ENCODE measurements at regions not wholly inside any gene's neighbourhood (a gene's known extent, or its start where the extent isn't known, plus 50 kb on each side); places are given as distances from the start of the nearest gene placed in this dataset.

GRCh38 chr21:28148400-28149064 is 844.1 kb downstream of the LTN1 start:
- in situ Hi-C loops (cut with MboI; ENCODE audit: low sequenced_read_pairs, unreplicated experiment) = no loop called here
- TF ChIP-seq, protein P1, sequence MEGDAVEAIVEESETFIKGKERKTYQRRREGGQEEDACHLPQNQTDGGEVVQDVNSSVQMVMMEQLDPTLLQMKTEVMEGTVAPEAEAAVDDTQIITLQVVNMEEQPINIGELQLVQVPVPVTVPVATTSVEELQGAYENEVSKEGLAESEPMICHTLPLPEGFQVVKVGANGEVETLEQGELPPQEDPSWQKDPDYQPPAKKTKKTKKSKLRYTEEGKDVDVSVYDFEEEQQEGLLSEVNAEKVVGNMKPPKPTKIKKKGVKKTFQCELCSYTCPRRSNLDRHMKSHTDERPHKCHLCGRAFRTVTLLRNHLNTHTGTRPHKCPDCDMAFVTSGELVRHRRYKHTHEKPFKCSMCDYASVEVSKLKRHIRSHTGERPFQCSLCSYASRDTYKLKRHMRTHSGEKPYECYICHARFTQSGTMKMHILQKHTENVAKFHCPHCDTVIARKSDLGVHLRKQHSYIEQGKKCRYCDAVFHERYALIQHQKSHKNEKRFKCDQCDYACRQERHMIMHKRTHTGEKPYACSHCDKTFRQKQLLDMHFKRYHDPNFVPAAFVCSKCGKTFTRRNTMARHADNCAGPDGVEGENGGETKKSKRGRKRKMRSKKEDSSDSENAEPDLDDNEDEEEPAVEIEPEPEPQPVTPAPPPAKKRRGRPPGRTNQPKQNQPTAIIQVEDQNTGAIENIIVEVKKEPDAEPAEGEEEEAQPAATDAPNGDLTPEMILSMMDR (IDR thresholded peaks at IDR 0.05; ENCODE audit: borderline replicate concordance, control extremely low read depth, extremely low read depth, insufficient read depth, missing control alignments) = no peak
- DNase-seq (ENCODE audit: low spot score) = no peak

- no peak for DNase-seq (ENCODE audit: low spot score)
- TF ChIP-seq, protein P1 (IDR thresholded peaks at IDR 0.05; ENCODE audit: borderline replicate concordance, control extremely low read depth, extremely low read depth, insufficient read depth, missing control alignments) = no peak
- in situ Hi-C loops (cut with MboI; ENCODE audit: low sequenced_read_pairs, unreplicated experiment) = no loop called here
These were observed 848.0 kb downstream of the LTN1 start for GRCh38 chr21:28144653-28145052.

DNA sequence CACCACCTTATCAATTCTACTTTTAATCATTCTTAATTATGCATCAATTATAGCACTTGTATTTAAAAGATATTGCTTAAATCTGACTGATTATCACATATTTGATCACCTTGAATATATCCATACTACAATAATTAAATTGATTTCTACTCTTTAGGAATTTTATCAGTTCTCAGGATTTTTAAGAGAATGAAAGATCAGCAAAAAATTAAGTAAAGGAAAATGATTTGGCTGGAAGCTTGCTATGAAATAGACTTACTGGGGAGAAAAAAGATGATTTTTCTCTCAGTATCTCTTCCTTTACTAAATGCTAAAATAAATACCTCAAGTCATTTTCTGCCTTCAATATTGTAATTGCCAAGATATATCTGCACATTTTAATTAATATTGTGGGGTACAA is 848.6 kb downstream of the LTN1 start:
- in situ Hi-C loops (cut with MboI; ENCODE audit: low sequenced_read_pairs, unreplicated experiment) = no loop called here
- no peak for DNase-seq (ENCODE audit: low spot score)
- TF ChIP-seq, protein P1 (IDR thresholded peaks at IDR 0.05; ENCODE audit: borderline replicate concordance, control extremely low read depth, extremely low read depth, insufficient read depth, missing control alignments) = no peak

DNA sequence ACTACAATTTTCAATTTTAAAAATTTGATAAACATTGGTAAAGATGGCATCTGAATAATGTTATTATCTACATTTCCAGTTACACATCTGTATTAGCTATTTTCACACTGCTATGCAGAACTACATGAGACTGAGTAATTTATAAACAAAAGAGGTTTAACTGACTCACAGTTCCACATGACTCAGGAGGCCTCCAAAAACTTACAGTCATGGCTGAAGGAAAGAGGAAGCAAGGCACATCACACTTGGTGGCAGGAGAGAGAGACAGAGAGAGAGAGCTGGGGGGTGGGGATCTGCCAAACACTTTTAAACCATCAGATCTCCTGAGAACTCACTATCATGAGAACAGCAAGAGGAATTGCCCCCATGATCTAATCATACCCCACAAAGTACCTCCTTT is 850.0 kb downstream of the LTN1 start:
- TF ChIP-seq, protein P1 (IDR thresholded peaks at IDR 0.05; ENCODE audit: borderline replicate concordance, control extremely low read depth, extremely low read depth, insufficient read depth, missing control alignments) = no peak
- DNase-seq (ENCODE audit: low spot score) = no peak
- in situ Hi-C loops (cut with MboI; ENCODE audit: low sequenced_read_pairs, unreplicated experiment) = no loop called here

GRCh38 chr21:28138272-28138671 is 854.4 kb downstream of the LTN1 start:
- no peak for DNase-seq (ENCODE audit: low spot score)
- TF ChIP-seq, protein P1 (IDR thresholded peaks at IDR 0.05; ENCODE audit: borderline replicate concordance, control extremely low read depth, extremely low read depth, insufficient read depth, missing control alignments) = no peak
- in situ Hi-C loops (cut with MboI; ENCODE audit: low sequenced_read_pairs, unreplicated experiment) = no loop called here

- in situ Hi-C loops (cut with MboI; ENCODE audit: low sequenced_read_pairs, unreplicated experiment) = no loop called here
- TF ChIP-seq, protein P1 (IDR thresholded peaks at IDR 0.05; ENCODE audit: borderline replicate concordance, control extremely low read depth, extremely low read depth, insufficient read depth, missing control alignments) = no peak
- DNase-seq (ENCODE audit: low spot score) = no peak
These were observed 855.9 kb downstream of the LTN1 start for GRCh38 chr21:28136656-28137255.
